Neural progenitor cell (in vitro differentiated cells): ENCODE measurements at regions not wholly inside any gene's neighbourhood (a gene's known extent, or its start where the extent isn't known, plus 50 kb on each side); places are given as distances from the start of the nearest gene placed in this dataset.

Source experiments
- CTCF ChIP-seq: fragments of 200-600 bp; sonication (generic); IDR thresholded peaks from 2 replicates; pipeline ENCODE4 v1.5.1; 2017; ENCODE audit warnings: antibody characterized with exemption, mild to moderate bottlenecking
- EZH2 ChIP-seq: fragments of 200-600 bp; sonication (generic); IDR thresholded peaks from 2 replicates; pipeline ENCODE4 v1.6.1; 2017; ENCODE audit warnings: antibody characterized with exemption, mild to moderate bottlenecking, moderate library complexity
- EZH2phosphoT487 ChIP-seq: fragments of 200-600 bp; sonication (generic); IDR thresholded peaks from 2 replicates; pipeline ENCODE4 v1.6.1; 2017; ENCODE audit warnings: antibody characterized with exemption

DNA sequence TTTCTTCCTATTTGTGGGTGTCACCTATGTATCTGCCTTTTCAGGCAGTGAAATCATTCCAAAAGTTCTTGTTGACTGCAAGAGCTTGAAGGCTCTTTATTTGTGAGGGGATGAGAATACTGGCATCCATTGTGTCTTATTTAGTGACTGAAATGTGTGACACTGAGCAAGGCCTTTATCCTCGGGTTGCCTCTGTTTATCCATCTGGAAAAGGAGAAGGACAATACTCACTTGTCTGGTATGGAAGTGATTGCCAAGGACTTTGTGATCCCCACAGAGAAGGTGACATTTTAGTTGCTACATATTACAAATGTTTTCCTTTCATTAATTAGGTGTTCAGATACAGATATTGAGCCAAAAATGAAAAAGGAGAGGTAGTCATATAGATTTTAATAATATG is 80.2 kb downstream of the ARRDC3 start:
- TF ChIP-seq CTCF, result no peak
- TF ChIP-seq EZH2, result no peak
- TF ChIP-seq EZH2phosphoT487, result no peak
